A673 (cell line): ENCODE measurements at regions not wholly inside any gene's neighbourhood (a gene's known extent, or its start where the extent isn't known, plus 50 kb on each side); places are given as distances from the start of the nearest gene placed in this dataset.

Experiments
- BruUV-seq: library from RNA; stranded (reverse); fragments of 400-500 nt; replicated peaks from 2 replicates; lab custom pipeline; 2021; lab: Mats Ljungman, UMichigan
- CTCF ChIA-PET: fragments of 300-600 bp; sonication (Branson Sonifier 250); formaldehyde crosslinking; loops from one replicate; lab custom pipeline; 2022; ENCODE audit warnings: antibody characterized with exemption; lab: Charles Lee
- POLR2A ChIA-PET: fragments of 300-600 bp; sonication (Branson Sonifier 250); formaldehyde crosslinking; loops from one replicate; lab custom pipeline; 2022; ENCODE audit warnings: antibody characterized with exemption; ENCODE audit not compliant: low non-redundant PET; lab: Charles Lee
- DNase-seq: peaks from one replicate; pipeline ENCODE4 v3.0.0-alpha.2; 2015; ENCODE audit warnings: low spot score
- H3K27ac ChIP-seq: fragments of 200-600 bp; sonication (generic); 2 replicates; pipeline ENCODE4 v1.5.1; 2016; ENCODE audit warnings: mixed run types, low read depth, mild to moderate bottlenecking, mixed read lengths, antibody characterized with exemption, low read length; ENCODE audit not compliant: poor library complexity, severe bottlenecking
- H3K27me3 ChIP-seq: fragments of 200-600 bp; sonication (generic); replicated peaks from 2 replicates; pipeline ENCODE4 v1.6.1; 2017; ENCODE audit warnings: mixed run types, low read depth, mild to moderate bottlenecking, mixed read lengths, antibody characterized with exemption, low read length; ENCODE audit not compliant: insufficient read depth, poor library complexity
- H3K36me3 ChIP-seq: fragments of 200-600 bp; sonication (generic); 2 replicates; pipeline ENCODE4 v1.6.1; 2016; ENCODE audit warnings: mixed run types, mild to moderate bottlenecking, mixed read lengths, antibody characterized with exemption, low read length; ENCODE audit not compliant: insufficient read depth, poor library complexity, severe bottlenecking
- H3K4me1 ChIP-seq: fragments of 200-600 bp; sonication (generic); 2 replicates; pipeline ENCODE4 v1.6.1; 2017; ENCODE audit warnings: mixed run types, mild to moderate bottlenecking, mixed read lengths, antibody characterized with exemption, low read length; ENCODE audit not compliant: insufficient read depth, poor library complexity, severe bottlenecking
- H3K4me3 ChIP-seq: fragments of 200-600 bp; sonication (generic); 2 replicates; pipeline ENCODE4 v1.5.1; 2016; ENCODE audit warnings: low read depth, mixed run types, mild to moderate bottlenecking, mixed read lengths, low read length; ENCODE audit not compliant: poor library complexity, severe bottlenecking
- H3K9me3 ChIP-seq: fragments of 200-600 bp; sonication (generic); 2 replicates; pipeline ENCODE4 v1.6.1; 2016; ENCODE audit warnings: mixed run types, low read depth, mild to moderate bottlenecking, mixed read lengths, antibody characterized with exemption, low read length; ENCODE audit not compliant: poor library complexity, severe bottlenecking
- CTCF ChIP-seq: fragments of 300-800, 200-600 bp; sonication (generic); conservative IDR thresholded peaks from 2 replicates; pipeline ENCODE4 v1.5.1; 2017; ENCODE audit warnings: low read depth, mild to moderate bottlenecking, antibody characterized with exemption, low read length, moderate library complexity, mixed read lengths
- EZH2 ChIP-seq: fragments of 200-600 bp; sonication (generic); IDR thresholded peaks from 2 replicates; pipeline ENCODE4 v1.6.1; 2017; ENCODE audit warnings: borderline replicate concordance, low read depth, mild to moderate bottlenecking, mixed read lengths, antibody characterized with exemption, low read length; ENCODE audit not compliant: poor library complexity, severe bottlenecking
- intact Hi-C: fragments of 100-400 bp; cut with micrococcal nuclease; formaldehyde crosslinking; loops from one replicate; pipeline ENCODE4 v1.10.0; 2022; ENCODE audit not compliant: unreplicated experiment

GRCh38 chr1:209421186-209421585 is 162.3 kb upstream of the CAMK1G start:
- TF ChIP-seq CTCF (no peak), EZH2 (no peak)
- peaks cover 18% of the 10 kb centered on the region for H3K4me1 ChIP-seq
- H3K27me3 ChIP-seq: no peaks in the 10 kb centered on the region
- no TSS peak for BruUV-seq
- no peak overlapping the region for H3K27ac ChIP-seq
- ChIA-PET CTCF (no interaction called here), POLR2A (no interaction called here)
- H3K4me3 ChIP-seq: no peak overlapping the region
- intact Hi-C loops: no loop called here
- no peak for DNase-seq
- H3K36me3 ChIP-seq: no peaks in the 10 kb centered on the region
- H3K9me3 ChIP-seq: no peaks in the 10 kb centered on the region

GRCh38 chr1:209421978-209422680 is 161.4 kb upstream of the CAMK1G start:
- CTCF ChIA-PET: no interaction called here
- no TSS peak for BruUV-seq
- intact Hi-C loops: no loop called here

GRCh38 chr1:209425959-209426358 is 157.6 kb upstream of the CAMK1G start:
- ChIA-PET CTCF (no interaction called here), POLR2A (no interaction called here)
- peaks cover 10% of the 10 kb centered on the region for H3K27me3 ChIP-seq
- TF ChIP-seq EZH2 (no peak), CTCF (no peak)
- H3K4me3 ChIP-seq: no peak overlapping the region
- intact Hi-C loops: no loop called here
- no peaks in the 10 kb centered on the region for H3K36me3 ChIP-seq
- H3K9me3 ChIP-seq: no peaks in the 10 kb centered on the region
- DNase-seq: no peak
- H3K27ac ChIP-seq: no peak overlapping the region
- BruUV-seq: no TSS peak
- no peaks in the 10 kb centered on the region for H3K4me1 ChIP-seq

More at GRCh38 chr1:209421978-209422680, 161.4 kb upstream of the CAMK1G start:
- Histone ChIP-seq H3K4me1 (peaks cover 18% of the 10 kb centered on the region), H3K9me3 (no peaks in the 10 kb centered on the region), H3K36me3 (no peaks in the 10 kb centered on the region), H3K27ac (no peak overlapping the region), H3K4me3 (no peak overlapping the region), H3K27me3 (no peaks in the 10 kb centered on the region)
- POLR2A ChIA-PET: interaction anchor here (0.6 kb wide), 1 partner anchor 67 kb away, joined by 3 read pairs; no protein-coding TSS in a partner anchor
- DNase-seq: no peak
- TF ChIP-seq CTCF (no peak), EZH2 (no peak)
